BE2C (cell line): ENCODE measurements at regions not wholly inside any gene's neighbourhood (a gene's known extent, or its start where the extent isn't known, plus 50 kb on each side); places are given as distances from the start of the nearest gene placed in this dataset.
"Not testable (repeated sequence)": the region's sequence is repeated elsewhere in the genome, so short reads cannot be mapped to it uniquely, and the experiment has no call there.

Source experiments
- DNase-seq: peaks from one replicate; pipeline ENCODE4 v3.0.0-alpha.2; 2020
- H3K27me3 ChIP-seq: fragments of 250-450 bp; sonication (Bioruptor Pico); 2 replicates; pipeline ENCODE4 v1.5.1; 2020; ENCODE audit warnings: mild to moderate bottlenecking
- H3K36me3 ChIP-seq: fragments of 250-450 bp; sonication (Bioruptor Pico); 2 replicates; pipeline ENCODE4 v1.5.1; 2020; ENCODE audit warnings: mild to moderate bottlenecking
- H3K4me1 ChIP-seq: fragments of 250-450 bp; sonication (Bioruptor Pico); 2 replicates; pipeline ENCODE4 v1.5.1; 2020
- H3K4me3 ChIP-seq: 2 replicates; pipeline ENCODE4 v1.5.1; 2011; ENCODE audit warnings: low read depth, low read length
- H3K9me3 ChIP-seq: fragments of 250-450 bp; sonication (Bioruptor Pico); 2 replicates; pipeline ENCODE4 v1.5.1; 2020
- CTCF ChIP-seq: IDR thresholded peaks from 2 replicates; pipeline ENCODE4 v1.5.1; 2012; ENCODE audit warnings: mild to moderate bottlenecking, low read depth, low read length

GRCh38 chr11:33989461-33989860 is 62.1 kb upstream of the CAPRIN1 start:
- no peak for TF ChIP-seq CTCF

DNA sequence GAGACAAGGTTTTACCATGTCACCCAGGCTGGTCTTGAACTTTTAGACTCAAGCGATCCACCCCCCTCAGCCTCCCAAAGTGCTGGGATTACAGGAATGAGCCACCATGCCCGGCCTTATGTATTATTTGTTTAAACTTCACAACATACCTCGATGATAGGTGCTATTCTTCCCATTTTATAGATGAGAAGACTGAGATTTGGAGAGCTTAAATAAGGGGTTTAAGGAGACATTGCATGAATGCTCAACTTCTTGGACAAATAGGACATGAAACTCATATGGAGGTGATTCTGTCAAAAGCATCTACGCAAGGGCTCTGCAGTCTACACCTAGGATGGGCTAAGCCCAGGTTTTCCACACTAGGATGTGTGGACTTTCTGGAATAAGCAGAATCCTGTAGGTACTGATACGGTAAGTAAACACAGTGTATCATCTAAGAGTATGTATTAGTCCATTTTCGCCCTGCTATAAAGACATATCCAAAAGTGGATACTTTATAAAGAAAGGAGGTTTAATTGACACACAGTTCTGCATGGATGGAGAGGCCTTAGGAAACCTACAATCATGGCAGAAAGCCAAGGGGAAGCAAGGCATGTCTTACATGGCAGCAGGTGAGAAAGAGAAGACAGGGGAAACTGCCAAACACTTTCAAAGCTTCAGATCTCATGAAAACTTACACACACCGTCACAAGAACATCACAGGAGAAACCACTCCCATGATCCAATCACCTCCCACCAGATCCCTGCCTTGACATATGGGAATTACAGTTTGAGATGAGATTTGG is 62.8 kb upstream of the CAPRIN1 start:
- H3K27me3 ChIP-seq: no peaks in the 10 kb centered on the region
- no peak overlapping the region for H3K4me3 ChIP-seq
- no peak for TF ChIP-seq CTCF
- no peaks in the 10 kb centered on the region for H3K36me3 ChIP-seq
- no peaks in the 10 kb centered on the region for H3K9me3 ChIP-seq
- no peaks in the 10 kb centered on the region for H3K4me1 ChIP-seq
- no peak for DNase-seq

More at GRCh38 chr11:33989461-33989860, 62.1 kb upstream of the CAPRIN1 start:
- DNase-seq: no peak
- Histone ChIP-seq H3K4me1 (no peaks in the 10 kb centered on the region), H3K27me3 (no peaks in the 10 kb centered on the region), H3K9me3 (no peaks in the 10 kb centered on the region), H3K4me3 (no peak overlapping the region), H3K36me3 (no peaks in the 10 kb centered on the region)

GRCh38 chr11:33987975-33988580 is 63.5 kb upstream of the CAPRIN1 start:
- Histone ChIP-seq H3K9me3 (no peaks in the 10 kb centered on the region), H3K4me1 (no peaks in the 10 kb centered on the region), H3K4me3 (no peak overlapping the region), H3K36me3 (no peaks in the 10 kb centered on the region), H3K27me3 (no peaks in the 10 kb centered on the region)
- TF ChIP-seq CTCF: peak; percentile 76
- DNase-seq: peak; percentile 74

GRCh38 chr11:33987545-33987944 is 64.0 kb upstream of the CAPRIN1 start:
- Histone ChIP-seq H3K9me3 (no peaks in the 10 kb centered on the region), H3K4me1 (no peaks in the 10 kb centered on the region), H3K36me3 (no peaks in the 10 kb centered on the region), H3K27me3 (no peaks in the 10 kb centered on the region), H3K4me3 (no peak overlapping the region)
- no peak for DNase-seq
- no peak for TF ChIP-seq CTCF

DNA sequence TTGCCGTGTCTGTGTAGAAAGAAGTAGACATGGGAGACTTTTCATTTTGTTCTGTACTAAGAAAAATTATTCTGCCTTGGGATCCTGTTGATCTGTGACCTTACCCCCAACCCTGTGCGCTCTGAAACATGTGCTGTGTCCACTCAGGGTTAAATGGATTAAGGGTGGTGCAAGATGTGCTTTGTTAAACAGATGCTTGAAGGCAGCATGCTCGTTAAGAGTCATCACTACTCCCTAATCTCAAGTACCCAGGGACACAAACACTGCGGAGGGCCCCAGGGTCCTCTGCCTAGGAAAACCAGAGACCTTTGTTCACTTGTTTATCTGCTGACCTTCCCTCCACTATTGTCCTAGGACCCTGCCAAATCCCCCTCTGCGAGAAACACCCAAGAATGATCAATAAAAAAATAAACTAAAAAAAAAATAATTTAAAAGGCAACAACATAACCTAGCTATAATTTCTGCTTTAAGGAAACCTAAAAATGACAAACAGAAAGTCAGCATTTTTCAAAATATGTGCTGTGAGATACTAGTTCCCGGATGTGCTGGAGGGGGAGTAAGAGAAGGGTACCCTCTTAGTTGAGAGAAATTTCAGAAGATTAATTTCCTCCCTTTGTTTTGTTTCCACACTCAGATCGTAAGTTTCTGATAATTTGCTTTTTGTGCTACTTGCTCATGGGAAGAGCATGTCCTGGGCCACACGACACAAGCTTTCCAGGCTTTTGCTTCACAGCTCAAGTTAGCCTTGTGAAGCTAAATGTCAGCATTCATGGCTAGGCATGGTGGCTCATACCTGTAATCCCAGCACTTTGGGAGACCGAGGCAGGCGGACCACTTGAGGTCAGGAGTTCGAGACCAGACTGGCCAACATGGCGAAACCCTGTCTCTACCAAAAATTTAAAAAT is 64.7 kb upstream of the CAPRIN1 start:
- H3K36me3 ChIP-seq, H3K4me3 ChIP-seq, H3K9me3 ChIP-seq, H3K27me3 ChIP-seq, DNase-seq, H3K4me1 ChIP-seq: not testable (repeated sequence)

GRCh38 chr11:33984682-33985389 is 66.7 kb upstream of the CAPRIN1 start:
- Histone ChIP-seq H3K36me3 (no peaks in the 10 kb centered on the region), H3K27me3 (no peaks in the 10 kb centered on the region), H3K9me3 (no peaks in the 10 kb centered on the region), H3K4me3 (no peak overlapping the region), H3K4me1 (no peaks in the 10 kb centered on the region)
- no peak for DNase-seq
- no peak for TF ChIP-seq CTCF
